NCI-H1105 treated with DMSO at 0.1 percent for 48 hours (cell line): ENCODE measurements at regions not wholly inside any gene's neighbourhood (a gene's known extent, or its start where the extent isn't known, plus 50 kb on each side); places are given as distances from the start of the nearest gene placed in this dataset.
"Not testable (repeated sequence)": the region's sequence is repeated elsewhere in the genome, so short reads cannot be mapped to it uniquely, and the experiment has no call there.

ENCODE experiments used
- DNase-seq: peaks from one replicate; lab custom pipeline; 2025; lab: John Stamatoyannopoulos, UW

GRCh38 chr3:193905541-193906396 is 230.2 kb upstream of the HES1 start:
- no peak for DNase-seq

- DNase-seq: no peak
Measured at GRCh38 chr3:193906849-193907410, 229.0 kb upstream of the HES1 start.

- DNase-seq: no peak
Measured at GRCh38 chr3:193908181-193908744, 227.7 kb upstream of the HES1 start.

GRCh38 chr3:193909387-193909786 is 226.6 kb upstream of the HES1 start:
- no peak for DNase-seq

DNA sequence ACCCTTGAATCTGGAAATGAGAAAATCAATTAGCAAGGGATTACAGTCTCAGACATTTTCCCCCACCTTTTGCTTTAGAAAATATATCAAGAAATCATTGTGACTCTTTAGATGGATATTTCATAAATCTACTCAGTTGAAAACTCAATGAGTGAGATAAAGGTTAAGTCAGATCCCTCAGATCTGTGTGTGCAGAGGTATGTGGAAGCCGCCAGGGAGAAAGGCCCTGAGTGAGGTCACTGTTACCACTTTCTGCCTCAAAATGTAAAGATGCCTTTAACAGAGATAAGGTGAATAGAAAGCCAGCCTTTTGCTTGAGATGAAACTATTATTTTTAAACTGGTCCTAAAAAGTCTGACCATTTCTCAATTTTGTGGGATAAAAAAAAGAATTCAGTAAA is 225.6 kb upstream of the HES1 start:
- DNase-seq: no peak

DNA sequence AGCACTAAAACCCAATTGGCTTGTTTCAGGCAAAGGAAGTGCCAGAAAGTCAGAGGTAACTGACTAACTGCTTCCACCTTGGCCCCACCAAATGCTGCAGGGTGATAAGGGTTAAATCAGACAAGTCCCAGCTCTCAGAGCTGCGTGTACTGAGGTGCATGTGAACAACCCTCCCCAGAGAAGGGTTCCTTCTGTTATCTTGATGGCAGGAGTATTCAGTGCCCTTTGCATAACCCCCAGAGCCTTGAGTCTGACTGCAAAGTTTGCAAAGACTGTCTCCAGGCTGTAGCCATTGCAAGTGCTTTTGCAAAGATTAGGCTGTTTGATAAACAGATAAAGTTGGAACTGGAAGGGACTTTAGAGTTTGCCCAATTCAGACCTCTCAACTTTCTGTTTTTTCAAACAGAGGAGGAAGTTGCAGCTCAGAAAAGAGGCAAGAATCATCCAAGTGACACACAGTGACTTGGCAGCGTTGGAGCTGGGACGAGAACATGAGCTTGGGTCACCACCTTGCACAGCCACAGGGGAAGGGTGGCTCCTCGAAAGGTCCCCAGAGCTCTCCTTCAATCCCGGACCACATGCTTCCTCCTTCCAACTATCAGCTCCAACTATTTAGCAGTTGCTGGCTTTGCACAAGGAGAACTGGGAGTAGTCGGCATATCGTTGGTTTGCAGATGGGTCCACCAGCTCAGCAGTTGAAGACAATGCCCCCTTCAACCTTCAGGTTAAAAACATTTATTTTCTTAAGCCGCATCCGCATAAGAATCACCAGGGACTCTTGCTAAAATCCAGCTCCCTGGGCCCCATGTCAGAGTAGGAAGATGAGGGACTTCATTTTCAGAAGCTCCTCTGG is 224.8 kb upstream of the HES1 start:
- DNase-seq: no peak

GRCh38 chr3:193911784-193912340 is 224.1 kb upstream of the HES1 start:
- DNase-seq: no peak

DNA sequence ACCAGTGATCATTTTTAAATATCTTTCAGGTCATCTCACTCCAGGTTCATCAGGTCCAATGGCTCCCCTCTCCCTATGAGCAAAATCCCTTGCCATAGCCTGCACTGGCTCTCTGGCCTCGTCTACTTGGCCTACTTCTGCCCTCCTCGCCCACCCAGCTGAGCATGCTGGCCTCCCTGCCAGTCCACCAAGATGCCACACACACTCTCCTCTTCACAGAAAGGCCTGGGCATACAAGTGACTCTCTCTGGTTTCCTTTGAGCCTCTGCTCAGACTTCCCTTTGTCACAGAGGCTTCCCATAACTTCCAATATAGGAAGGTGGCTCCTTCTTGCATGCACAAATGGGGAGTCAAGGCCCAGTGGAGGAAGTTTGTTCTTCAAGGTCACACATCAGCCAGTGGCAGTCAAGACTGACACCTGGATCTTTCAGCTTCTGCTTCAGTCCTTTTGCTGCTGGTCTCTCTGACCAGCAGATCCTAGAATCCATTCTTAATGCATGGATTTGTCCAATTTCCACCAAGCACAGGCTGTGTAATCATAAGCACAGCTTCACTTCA is 223.2 kb upstream of the HES1 start:
- DNase-seq: no peak

- no peak for DNase-seq
Measured at GRCh38 chr3:193914602-193915001, 221.3 kb upstream of the HES1 start.

DNA sequence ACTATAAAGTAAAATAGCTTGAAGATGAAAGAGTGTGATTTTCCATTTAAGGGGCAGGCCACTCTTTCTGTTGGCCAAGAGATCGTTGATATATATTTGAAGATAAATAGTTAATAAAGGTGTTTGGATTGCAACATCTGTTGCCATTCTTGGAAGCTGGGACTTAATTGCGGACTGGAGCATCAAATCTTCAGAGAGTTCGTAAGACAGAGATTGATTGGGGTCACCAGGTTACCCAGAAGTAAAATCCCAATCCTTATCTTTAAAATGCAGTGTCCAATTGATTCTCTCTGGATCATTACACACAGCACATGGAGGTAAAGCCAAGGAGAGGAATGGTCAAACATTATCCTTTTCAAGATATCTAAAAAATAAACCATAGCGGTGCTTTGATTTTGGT is 220.8 kb upstream of the HES1 start:
- no peak for DNase-seq

- no peak for DNase-seq
Measured at GRCh38 chr3:193915613-193916012, 220.3 kb upstream of the HES1 start.

GRCh38 chr3:193917158-193917557 is 218.8 kb upstream of the HES1 start:
- DNase-seq: no peak

DNA sequence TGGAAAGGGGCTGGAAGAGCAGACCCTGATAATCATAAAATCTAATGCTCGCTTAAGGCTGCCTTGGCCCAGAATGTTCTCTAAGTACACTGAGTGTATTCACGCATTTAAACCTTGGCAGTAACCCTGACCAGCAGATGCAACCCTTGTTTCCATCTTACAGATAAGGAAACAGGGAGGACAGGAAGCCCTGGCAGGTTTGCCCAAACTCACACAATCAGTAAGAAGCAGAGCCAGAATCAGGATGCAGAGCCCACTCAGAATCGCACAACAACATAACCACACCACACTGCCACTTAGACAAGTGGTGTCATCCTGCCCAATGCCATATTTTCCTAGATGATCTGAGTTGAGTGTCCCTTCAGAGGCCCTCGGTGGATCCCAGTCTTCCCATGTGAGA is 214.5 kb upstream of the HES1 start:
- no peak for DNase-seq

DNA sequence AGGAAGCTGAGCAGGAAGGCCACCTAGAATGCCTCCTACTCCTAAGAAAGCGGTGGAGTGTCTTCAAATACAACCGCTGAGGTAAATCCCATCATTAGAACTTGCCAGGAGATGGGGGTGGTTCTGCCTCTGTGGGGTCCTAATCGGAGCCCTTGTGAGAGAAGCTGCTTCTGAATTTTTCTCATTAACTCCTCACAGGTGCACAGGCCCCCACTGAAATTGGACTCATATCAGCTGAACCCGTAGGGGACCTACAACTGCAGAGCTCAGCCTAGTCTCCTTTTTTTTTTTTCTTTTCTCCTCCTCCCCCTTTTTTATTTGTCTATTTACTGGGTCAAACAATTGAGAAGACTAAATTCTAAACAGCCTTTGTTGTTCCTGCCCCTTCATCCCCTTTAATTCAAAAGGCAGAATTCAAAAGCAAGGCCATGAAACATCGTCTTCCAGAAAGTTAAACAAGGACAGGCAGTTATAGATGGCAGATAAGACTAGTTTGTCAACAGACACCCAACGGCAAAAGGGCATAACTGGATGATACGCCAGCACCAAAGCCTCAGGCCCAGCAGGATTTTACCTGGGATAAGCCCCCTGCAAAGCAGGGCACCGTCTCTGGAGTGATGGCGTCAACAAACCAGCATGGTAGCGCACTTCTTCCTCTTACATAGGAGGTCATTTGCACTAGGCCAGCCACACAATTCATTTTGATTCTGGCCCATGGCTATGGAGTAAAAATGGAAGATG is 213.7 kb upstream of the HES1 start:
- no peak for DNase-seq

- not testable (repeated sequence) for DNase-seq
Measured at GRCh38 chr3:193923958-193924357, 212.0 kb upstream of the HES1 start.

- DNase-seq: not testable (repeated sequence)
Measured at GRCh38 chr3:193926071-193926470, 209.9 kb upstream of the HES1 start.

- not testable (repeated sequence) for DNase-seq
Measured at GRCh38 chr3:193927413-193928206, 208.3 kb upstream of the HES1 start.

- no peak for DNase-seq
Measured at GRCh38 chr3:193928354-193929209, 207.4 kb upstream of the HES1 start.

- no peak for DNase-seq
Measured at GRCh38 chr3:193929373-193929772, 206.6 kb upstream of the HES1 start.
